Neutrophil (primary cell): ENCODE measurements at regions not wholly inside any gene's neighbourhood (a gene's known extent, or its start where the extent isn't known, plus 50 kb on each side); places are given as distances from the start of the nearest gene placed in this dataset.

Experiments
- H3K27ac ChIP-seq: fragments of 200-600 bp; sonication (generic); 2 replicates; pipeline ENCODE4 v1.5.1; 2016; ENCODE audit warnings: mild to moderate bottlenecking, moderate library complexity
- H3K27me3 ChIP-seq: fragments of 200-600 bp; sonication (generic); 2 replicates; pipeline ENCODE4 v1.6.0; 2016; ENCODE audit warnings: mild to moderate bottlenecking
- H3K36me3 ChIP-seq: fragments of 200-600 bp; sonication (generic); 2 replicates; pipeline ENCODE4 v1.5.1; 2017
- H3K4me1 ChIP-seq, 2 experiments: fragments of 200-600 bp in 1 of 2; sonication (generic) in 1 of 2; 1 replicate in 1 of 2; 2 replicates in 1 of 2; pipeline versions ENCODE4 v1.5.1 to v1.6.1; 2013 to 2016; ENCODE audit warnings: low read depth in 1 of 2, low read length in 1 of 2, mild to moderate bottlenecking in 1 of 2, moderate library complexity in 1 of 2; ENCODE audit not compliant: control insufficient read depth in 1 of 2, insufficient read depth in 1 of 2
- H3K4me3 ChIP-seq, 2 experiments: fragments of 200-600 bp in 1 of 2; sonication (generic) in 1 of 2; 1 replicate in 1 of 2; 2 replicates in 1 of 2; pipeline ENCODE4 v1.5.1; 2013 to 2016; ENCODE audit warnings: low read depth in 1 of 2, low read length in 1 of 2, mild to moderate bottlenecking in 1 of 2, moderate library complexity in 1 of 2
- H3K9me3 ChIP-seq: fragments of 200-600 bp; sonication (generic); 2 replicates; pipeline ENCODE4 v1.5.1; 2016
- CTCF ChIP-seq: fragments of 200-600 bp; sonication (generic); IDR thresholded peaks from 2 replicates; pipeline ENCODE4 v1.5.1; 2016; ENCODE audit warnings: antibody characterized with exemption

DNA sequence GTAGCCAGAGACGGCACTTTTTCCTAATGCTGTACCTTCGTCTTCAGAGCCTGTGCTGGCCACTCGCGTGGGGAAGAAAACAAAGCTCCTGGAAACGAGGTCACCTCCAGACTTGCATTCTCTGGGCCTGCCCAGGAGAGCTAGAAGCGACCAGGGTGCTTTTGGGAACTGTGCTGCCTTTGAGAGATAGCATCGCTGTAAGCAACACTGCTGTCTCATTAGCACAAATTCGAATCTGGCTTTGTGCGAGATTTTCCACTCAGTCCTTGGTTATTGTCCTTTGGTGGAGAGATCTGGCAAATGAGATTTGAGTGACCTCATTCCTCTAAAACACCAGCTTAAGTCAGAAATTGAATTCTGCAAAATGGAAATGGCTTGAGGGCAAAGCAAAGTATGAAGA, 66.1 kb upstream of the TLR3 start:
- Histone ChIP-seq H3K27ac (no peak overlapping the region), H3K9me3 (no peaks in the 10 kb centered on the region), H3K4me1 (no peaks in the 10 kb centered on the region), H3K36me3 (no peaks in the 10 kb centered on the region), H3K27me3 (peaks cover 6% of the 10 kb centered on the region), H3K4me3 (no peak overlapping the region)
- no peak for TF ChIP-seq CTCF

DNA sequence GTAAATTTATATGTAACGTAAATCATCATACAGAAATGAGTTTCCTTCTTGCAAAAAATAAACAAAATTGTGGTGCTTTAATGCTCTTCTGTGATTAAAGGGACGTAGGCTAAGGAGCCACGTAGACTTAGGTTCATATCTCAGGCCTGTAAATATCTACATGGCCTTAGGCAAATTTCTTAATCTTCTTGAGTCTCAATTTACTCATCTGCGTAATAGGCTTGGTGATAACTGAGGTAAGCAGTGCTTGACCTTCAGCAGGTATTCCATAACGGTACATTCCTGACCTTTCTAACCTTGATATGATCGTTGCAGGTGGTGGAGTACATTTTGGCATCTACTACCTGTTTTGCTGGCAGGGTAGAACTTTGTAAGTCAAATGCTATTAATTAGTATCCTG, 65.2 kb upstream of the TLR3 start:
- no peak overlapping the region for H3K27ac ChIP-seq
- no peak overlapping the region for H3K4me3 ChIP-seq
- H3K4me1 ChIP-seq, result no peaks in the 10 kb centered on the region
- TF ChIP-seq CTCF, result no peak
- H3K27me3 ChIP-seq, result peaks cover 6% of the 10 kb centered on the region
- H3K36me3 ChIP-seq, result no peaks in the 10 kb centered on the region
- no peaks in the 10 kb centered on the region for H3K9me3 ChIP-seq

- H3K27me3 ChIP-seq, result peaks cover 6% of the 10 kb centered on the region
- no peak overlapping the region for H3K4me3 ChIP-seq
- H3K36me3 ChIP-seq, result no peaks in the 10 kb centered on the region
- no peak for TF ChIP-seq CTCF
- no peaks in the 10 kb centered on the region for H3K4me1 ChIP-seq
- no peak overlapping the region for H3K27ac ChIP-seq
- H3K9me3 ChIP-seq, result no peaks in the 10 kb centered on the region
These were observed 60.9 kb upstream of the TLR3 start for GRCh38 chr4:186008057-186008456.

DNA sequence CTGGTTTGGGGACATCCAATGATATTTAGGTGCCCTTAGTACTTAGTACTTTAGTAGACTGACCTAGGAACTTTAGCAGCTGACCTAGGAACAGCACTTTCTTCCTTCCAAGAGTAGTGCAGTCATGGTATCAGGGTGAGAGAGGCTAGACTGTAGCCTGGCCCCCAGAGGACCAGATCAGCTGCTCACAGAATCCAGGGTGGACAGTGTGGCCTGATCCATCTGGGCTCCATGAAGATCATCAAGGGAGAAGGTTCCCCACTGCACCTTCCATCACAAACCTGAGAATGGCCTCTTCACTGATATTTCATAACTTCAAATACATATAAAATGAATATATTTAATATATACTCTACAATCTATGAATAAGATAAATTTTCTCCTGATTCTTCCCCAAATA, 59.0 kb upstream of the TLR3 start:
- no peak overlapping the region for H3K4me3 ChIP-seq
- no peak overlapping the region for H3K27ac ChIP-seq
- no peak for TF ChIP-seq CTCF
- peaks cover 6% of the 10 kb centered on the region for H3K27me3 ChIP-seq
- H3K4me1 ChIP-seq, result no peaks in the 10 kb centered on the region
- H3K36me3 ChIP-seq, result no peaks in the 10 kb centered on the region
- no peaks in the 10 kb centered on the region for H3K9me3 ChIP-seq

DNA sequence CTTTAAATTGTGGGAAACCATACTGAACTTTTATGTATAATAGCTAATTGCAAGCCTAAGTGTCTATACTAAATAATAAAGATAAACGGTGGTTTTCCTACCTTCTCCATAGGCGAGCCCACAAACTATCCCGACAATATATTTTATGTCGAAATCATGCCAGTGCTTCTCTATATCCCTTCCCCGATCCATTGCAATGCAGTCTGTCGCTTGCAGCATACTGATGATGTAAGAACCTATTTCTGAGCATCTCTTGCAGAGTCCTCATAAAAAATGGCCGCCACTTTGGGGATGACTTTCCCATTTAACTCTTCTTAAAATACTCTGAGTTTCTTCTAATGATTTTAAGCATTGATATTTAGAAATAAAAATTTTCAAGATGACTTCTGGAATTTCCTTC, 58.1 kb upstream of the TLR3 start:
- peaks cover 6% of the 10 kb centered on the region for H3K27me3 ChIP-seq

More for the DNA sequence above, 58.1 kb upstream of the TLR3 start:
- H3K27ac ChIP-seq, result no peak overlapping the region
- no peaks in the 10 kb centered on the region for H3K9me3 ChIP-seq
- no peak overlapping the region for H3K4me3 ChIP-seq
- no peaks in the 10 kb centered on the region for H3K4me1 ChIP-seq
- no peak for TF ChIP-seq CTCF
- H3K36me3 ChIP-seq, result no peaks in the 10 kb centered on the region
